ENCODE measurements at regions not wholly inside any gene's neighbourhood (a gene's known extent, or its start where the extent isn't known, plus 50 kb on each side); places are given as distances from the start of the nearest gene placed in this dataset.

DNA sequence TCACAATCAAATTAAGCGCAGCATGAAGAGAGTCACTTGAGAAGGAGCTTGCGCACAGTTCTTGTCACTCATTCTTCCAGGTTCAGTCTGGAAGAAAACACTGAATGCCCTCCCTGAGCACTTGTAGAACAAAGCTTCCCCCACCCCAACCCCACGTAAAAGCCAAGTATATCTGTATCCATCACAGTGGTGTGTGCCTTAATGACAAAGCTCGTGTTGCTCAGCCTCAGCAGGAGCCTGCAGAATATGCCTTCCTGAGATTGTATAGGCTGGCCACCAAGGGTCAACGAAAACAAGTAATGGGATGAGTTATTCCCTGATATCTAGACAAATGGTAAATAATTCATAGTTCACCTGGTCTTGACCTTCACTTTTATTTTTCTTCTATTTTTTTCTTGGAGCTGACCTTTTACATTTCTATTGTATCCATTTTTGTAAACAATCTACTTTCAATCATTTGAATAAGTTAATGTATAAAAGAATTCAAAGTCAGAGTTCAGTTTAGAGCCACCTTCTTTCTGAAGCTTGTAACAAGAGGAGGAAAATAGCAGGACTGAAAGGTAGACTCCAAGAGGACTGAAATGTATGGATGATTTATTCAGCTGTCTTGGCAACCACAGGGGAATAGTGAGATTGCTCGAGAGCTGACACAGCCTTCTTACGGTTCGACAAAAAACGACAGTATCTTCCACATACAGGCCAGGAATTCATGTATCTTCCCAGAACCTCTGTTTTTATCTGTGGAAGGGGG is 405.5 kb upstream of the TPM1 start:
- TF ChIP-seq CTCF (conservative IDR thresholded peaks at IDR 0.05; ENCODE audit: low read depth, low read length) = no peak
- TF ChIP-seq EZH2 (IDR thresholded peaks at IDR 0.05; ENCODE audit: borderline replicate concordance, low read depth, low read length, poor library complexity, severe bottlenecking) = no peak

All from A673 (cell line).